RWPE2 (cell line): ENCODE measurements at regions not wholly inside any gene's neighbourhood (a gene's known extent, or its start where the extent isn't known, plus 50 kb on each side); places are given as distances from the start of the nearest gene placed in this dataset.

Experiments
- ATAC-seq: fragments of 200-7000 bp; cut with Tn5 transposase; 3 replicates; pipeline ENCODE4 v1.9.1; 2021; ENCODE audit warnings: low read depth
- DNase-seq: peaks from one replicate; pipeline ENCODE4 v3.0.0-alpha.2; 2020; ENCODE audit warnings: low spot score
- H3K27ac ChIP-seq: fragments of 450-650 bp; 2 replicates; pipeline ENCODE4 v1.5.1; 2017; ENCODE audit warnings: mild to moderate bottlenecking; ENCODE audit not compliant: poor library complexity, severe bottlenecking
- H3K27me3 ChIP-seq: fragments of 250-450 bp; sonication (Bioruptor Pico); 2 replicates; pipeline ENCODE4 v1.5.1; 2021; ENCODE audit warnings: mild to moderate bottlenecking, moderate library complexity; ENCODE audit not compliant: insufficient read depth, poor library complexity, severe bottlenecking
- H3K36me3 ChIP-seq: fragments of 250-450 bp; sonication (Bioruptor Pico); 2 replicates; pipeline ENCODE4 v1.5.1; 2020; ENCODE audit warnings: low read depth, mild to moderate bottlenecking, moderate library complexity
- H3K4me1 ChIP-seq: fragments of 250-450 bp; sonication (Bioruptor Pico); 2 replicates; pipeline ENCODE4 v1.5.1; 2021; ENCODE audit warnings: mild to moderate bottlenecking, moderate library complexity; ENCODE audit not compliant: insufficient read depth, poor library complexity, severe bottlenecking
- H3K4me3 ChIP-seq: fragments of 250-450 bp; sonication (Bioruptor Pico); 2 replicates; pipeline ENCODE4 v1.5.1; 2021; ENCODE audit warnings: mild to moderate bottlenecking, moderate library complexity; ENCODE audit not compliant: severe bottlenecking
- H3K9me3 ChIP-seq: fragments of 250-450 bp; sonication (Bioruptor Pico); 2 replicates; pipeline ENCODE4 v1.5.1; 2021; ENCODE audit warnings: mild to moderate bottlenecking, moderate library complexity; ENCODE audit not compliant: severe bottlenecking
- TF ChIP-seq, protein P1 (sequence below): fragments of 450-650 bp; IDR thresholded peaks from one replicate; pipeline ENCODE4 v1.5.1; 2017; ENCODE audit warnings: mild to moderate bottlenecking, moderate library complexity; ENCODE audit not compliant: poor library complexity, severe bottlenecking

DNA sequence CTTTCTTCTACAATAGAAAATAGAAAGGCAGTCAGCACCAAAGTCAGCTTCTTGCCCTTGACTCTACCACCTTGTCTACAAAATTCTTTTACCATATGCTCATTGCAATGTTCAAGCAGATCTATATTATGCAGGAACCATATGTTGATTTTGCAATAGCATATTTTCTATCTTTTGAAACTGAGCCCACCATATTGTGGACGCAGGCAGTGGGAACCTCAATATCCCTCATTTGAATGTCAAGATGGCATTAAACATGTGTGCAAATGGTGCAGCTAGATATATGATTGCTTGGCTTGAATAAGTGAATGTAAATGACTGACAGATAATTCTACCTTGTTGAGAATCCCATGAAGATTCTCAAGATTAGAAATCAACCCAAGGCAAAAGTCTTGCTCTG is 412.7 kb upstream of the FSHR start:
- no peaks in the 10 kb centered on the region for H3K36me3 ChIP-seq
- ATAC-seq, result no peak
- no peak overlapping the region for H3K27ac ChIP-seq
- no peak overlapping the region for H3K4me3 ChIP-seq
- no peaks in the 10 kb centered on the region for H3K27me3 ChIP-seq
- H3K4me1 ChIP-seq, result no peaks in the 10 kb centered on the region
- TF ChIP-seq, protein P1, sequence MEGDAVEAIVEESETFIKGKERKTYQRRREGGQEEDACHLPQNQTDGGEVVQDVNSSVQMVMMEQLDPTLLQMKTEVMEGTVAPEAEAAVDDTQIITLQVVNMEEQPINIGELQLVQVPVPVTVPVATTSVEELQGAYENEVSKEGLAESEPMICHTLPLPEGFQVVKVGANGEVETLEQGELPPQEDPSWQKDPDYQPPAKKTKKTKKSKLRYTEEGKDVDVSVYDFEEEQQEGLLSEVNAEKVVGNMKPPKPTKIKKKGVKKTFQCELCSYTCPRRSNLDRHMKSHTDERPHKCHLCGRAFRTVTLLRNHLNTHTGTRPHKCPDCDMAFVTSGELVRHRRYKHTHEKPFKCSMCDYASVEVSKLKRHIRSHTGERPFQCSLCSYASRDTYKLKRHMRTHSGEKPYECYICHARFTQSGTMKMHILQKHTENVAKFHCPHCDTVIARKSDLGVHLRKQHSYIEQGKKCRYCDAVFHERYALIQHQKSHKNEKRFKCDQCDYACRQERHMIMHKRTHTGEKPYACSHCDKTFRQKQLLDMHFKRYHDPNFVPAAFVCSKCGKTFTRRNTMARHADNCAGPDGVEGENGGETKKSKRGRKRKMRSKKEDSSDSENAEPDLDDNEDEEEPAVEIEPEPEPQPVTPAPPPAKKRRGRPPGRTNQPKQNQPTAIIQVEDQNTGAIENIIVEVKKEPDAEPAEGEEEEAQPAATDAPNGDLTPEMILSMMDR, result no peak
- H3K9me3 ChIP-seq, result no peaks in the 10 kb centered on the region
- no peak for DNase-seq

DNA sequence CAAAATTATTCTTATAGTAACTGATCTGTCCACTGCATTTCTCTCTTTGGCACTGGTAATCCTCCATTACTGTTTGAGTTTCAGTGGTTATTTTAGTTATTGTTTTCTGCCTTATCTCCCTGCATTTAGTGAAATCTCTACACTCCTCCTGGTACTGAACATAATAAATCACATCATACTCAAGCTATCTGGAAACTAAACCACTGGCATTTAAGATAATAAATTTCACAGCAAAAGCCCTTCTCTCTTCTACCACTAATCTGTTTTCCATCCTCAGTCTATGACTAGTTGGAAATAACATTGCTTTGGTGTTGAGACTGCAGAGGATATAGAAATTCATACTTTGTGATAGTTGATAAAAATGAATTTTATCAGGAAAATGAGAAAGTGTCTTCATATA is 399.3 kb upstream of the FSHR start:
- TF ChIP-seq, protein P1, result no peak
- Histone ChIP-seq H3K36me3 (no peaks in the 10 kb centered on the region), H3K27me3 (no peaks in the 10 kb centered on the region), H3K4me3 (no peak overlapping the region), H3K9me3 (no peaks in the 10 kb centered on the region), H3K27ac (no peak overlapping the region), H3K4me1 (no peaks in the 10 kb centered on the region)
- ATAC-seq, result no peak
- no peak for DNase-seq

DNA sequence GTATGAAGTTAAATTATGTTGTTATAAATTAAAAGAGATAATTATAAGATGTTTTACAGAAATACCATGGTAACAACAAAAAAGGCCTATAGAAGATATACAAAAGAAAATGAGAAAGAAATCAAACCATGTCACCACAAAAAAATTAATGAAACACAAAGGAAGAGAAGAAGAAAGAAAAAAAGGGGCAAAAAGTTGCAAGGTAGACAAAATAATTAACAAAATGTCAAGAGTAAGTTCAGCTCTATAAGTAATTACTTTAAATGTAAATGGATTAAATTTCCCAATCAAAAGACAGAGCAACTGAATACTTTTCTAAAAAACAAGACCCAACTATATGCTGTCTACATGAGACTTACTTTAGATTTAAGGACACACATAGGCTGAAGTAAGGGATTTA is 378.4 kb upstream of the FSHR start:
- Histone ChIP-seq H3K36me3 (no peaks in the 10 kb centered on the region), H3K27ac (no peak overlapping the region), H3K4me3 (no peak overlapping the region), H3K27me3 (no peaks in the 10 kb centered on the region), H3K4me1 (no peaks in the 10 kb centered on the region), H3K9me3 (peaks cover 3% of the 10 kb centered on the region)
- ATAC-seq (no peak), DNase-seq (no peak)
- TF ChIP-seq, protein P1, result no peak

DNA sequence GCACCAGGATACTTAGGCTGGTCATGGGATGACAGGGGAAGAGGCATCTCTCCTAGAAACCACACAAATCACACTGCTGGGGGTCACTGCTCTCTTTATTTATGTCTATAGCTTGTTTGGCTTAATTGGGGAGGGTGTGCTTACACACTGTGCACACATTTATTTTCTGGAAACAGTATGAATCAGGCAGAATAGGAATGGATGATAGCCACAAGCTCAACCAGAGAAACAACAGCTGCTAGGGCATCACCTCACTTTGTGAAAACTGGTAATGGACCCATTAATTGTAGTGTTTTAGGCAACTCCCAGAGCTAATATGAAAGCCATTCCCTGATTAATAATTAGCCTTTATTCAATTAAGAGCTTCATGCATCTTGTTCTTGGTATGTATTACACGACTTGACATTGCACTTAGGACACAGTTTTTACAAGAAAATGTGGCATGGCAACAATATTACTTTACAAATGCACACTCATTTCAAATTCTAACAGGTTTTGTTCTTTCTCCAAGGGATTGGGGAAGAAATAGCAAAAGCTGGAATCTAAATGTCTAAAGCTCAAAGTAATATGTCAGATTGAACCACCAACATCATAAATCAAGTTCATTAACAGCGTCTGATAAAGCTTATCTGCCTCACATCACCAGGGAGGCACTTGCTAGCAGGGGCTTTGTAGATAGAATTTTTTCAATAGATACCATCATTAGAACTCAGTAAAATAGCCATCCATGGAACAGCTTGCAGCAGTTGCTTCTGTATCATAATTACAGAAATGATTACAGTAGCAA is 361.9 kb upstream of the FSHR start:
- TF ChIP-seq, protein P1, result no peak
- ATAC-seq (no peak), DNase-seq (no peak)
- Histone ChIP-seq H3K36me3 (no peaks in the 10 kb centered on the region), H3K27me3 (no peaks in the 10 kb centered on the region), H3K4me1 (no peaks in the 10 kb centered on the region), H3K9me3 (no peaks in the 10 kb centered on the region), H3K4me3 (no peak overlapping the region), H3K27ac (no peak overlapping the region)

DNA sequence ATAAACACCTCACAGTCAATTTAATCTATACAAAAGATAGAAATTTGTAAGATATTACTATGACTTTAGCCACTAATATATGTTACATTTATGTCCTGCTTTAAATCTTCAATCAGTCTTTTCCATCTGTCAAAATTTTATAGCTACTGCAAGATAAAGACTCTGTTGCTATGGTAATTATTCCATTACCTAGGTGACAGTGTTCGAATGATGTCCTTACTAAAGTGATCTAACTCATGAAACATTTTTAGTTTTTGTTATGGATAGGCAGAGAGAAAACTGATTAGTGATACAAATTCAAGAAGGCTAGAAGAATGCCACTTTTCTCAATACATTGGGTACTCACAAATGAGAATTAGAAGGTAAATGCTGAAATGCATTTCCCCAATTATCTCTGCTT is 359.9 kb upstream of the FSHR start:
- Histone ChIP-seq H3K27ac (no peak overlapping the region), H3K4me1 (no peaks in the 10 kb centered on the region), H3K27me3 (no peaks in the 10 kb centered on the region), H3K9me3 (no peaks in the 10 kb centered on the region), H3K36me3 (no peaks in the 10 kb centered on the region), H3K4me3 (no peak overlapping the region)
- ATAC-seq, result no peak
- TF ChIP-seq, protein P1, result no peak
- no peak for DNase-seq
